HG03354 (cell line): ENCODE measurements at regions not wholly inside any gene's neighbourhood (a gene's known extent, or its start where the extent isn't known, plus 50 kb on each side); places are given as distances from the start of the nearest gene placed in this dataset.

Source experiments
- ATAC-seq: cut with Tn5 transposase; IDR thresholded peaks from one replicate; pipeline ENCODE4 v1.9.1; 2021; ENCODE audit warnings: mild to moderate bottlenecking; ENCODE audit not compliant: unreplicated experiment, poor library complexity, severe bottlenecking

DNA sequence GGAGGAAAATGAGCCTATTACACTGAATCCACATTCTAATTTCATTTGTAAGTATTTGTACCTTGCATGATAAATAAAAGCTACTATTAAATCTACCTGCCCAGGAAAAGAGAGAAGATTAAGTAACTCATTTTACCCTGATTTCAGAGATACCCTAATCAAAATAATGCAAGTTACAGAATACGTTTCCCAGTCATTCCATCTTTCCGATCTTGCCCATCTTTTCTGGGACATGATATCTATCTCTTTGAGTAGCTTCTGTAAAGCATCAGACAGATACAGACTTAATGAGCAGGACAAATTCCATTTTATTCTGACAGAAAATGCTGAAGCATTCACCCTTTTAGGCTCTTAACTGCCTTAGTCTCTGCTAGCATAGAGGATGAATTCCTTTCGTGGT is 56.6 kb downstream of the SPRY2 start:
- no peak for ATAC-seq

DNA sequence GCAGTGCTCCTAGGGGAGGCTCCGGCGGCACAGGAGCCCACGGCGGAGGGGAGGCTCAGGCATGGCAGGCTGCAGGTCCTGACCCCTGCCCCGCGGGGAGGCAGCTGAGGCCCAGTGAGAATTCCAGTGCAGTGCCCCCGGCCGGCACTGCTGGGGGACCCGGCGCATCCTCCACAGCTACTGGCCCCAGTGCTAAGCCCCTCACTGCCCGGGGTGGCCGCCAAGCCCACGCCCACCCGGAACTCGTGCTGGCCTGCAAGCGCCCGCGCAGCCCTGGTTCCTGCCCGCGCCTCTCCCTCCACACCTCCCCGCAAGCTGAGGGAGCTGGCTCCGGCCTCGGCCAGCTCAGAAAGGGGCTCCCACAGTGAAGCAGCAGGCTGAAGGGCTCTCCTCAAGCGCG is 62.2 kb downstream of the SPRY2 start:
- ATAC-seq = no peak

DNA sequence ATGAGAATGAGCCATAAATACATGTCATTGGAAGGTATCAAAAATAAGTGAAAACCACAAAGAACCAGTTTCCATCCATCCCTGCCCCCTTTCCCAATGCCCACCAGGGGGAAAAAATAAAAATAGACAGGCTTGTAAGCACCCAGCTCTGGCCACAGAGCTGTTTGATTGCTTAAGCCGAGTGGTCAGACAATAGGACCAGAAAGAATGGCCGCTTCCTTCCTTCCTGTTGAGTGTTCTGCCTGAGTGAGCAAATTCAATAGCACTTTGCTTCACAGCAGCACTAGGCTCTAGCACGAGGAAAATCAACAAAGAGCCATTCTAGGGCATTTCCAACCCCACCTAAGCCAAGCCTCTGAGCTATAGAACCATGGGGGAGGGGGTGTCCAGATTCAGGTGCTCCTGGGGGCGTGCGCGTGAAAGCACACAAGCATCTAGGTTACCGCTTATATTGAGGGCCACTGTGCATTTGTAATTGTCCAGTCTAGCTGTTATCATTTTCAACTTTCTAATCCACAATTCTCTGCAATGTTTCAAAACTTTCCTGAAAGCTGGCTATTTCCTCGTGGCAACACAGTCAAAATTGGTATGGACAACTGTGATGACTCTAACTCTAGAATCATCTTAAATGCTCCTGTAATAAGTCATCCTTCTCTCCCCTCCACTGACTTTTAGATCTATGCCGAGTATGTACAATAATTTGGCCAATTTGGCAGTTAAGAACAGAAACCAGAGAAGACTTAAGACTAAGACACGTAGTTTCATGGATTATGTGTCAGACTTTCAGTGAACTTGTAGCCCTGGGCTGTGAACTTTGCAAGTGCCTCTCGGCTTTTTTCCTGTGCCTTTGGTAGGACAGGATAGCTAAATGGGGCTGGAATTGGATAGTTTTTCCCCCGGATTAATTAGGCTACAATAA is 64.3 kb downstream of the SPRY2 start:
- ATAC-seq = no peak

DNA sequence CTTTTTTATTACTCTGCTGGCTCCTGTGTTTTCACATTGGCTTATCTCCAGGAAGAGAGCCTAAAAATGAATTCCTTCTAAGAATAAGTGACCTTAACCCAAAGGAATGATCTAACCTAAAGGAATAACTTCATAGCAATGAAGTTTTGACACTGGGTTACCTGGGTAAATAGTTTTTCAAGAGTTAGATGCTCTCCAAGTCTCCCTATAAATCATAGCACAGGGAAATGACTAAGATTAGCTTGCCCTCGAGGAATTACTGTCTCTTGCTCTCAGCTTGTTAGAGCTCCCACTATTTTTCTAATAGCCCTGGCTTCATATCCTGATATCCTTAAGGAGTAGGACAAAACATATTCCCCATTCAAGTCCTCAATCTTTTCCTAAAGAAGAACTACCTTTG is 66.3 kb downstream of the SPRY2 start:
- no peak for ATAC-seq

DNA sequence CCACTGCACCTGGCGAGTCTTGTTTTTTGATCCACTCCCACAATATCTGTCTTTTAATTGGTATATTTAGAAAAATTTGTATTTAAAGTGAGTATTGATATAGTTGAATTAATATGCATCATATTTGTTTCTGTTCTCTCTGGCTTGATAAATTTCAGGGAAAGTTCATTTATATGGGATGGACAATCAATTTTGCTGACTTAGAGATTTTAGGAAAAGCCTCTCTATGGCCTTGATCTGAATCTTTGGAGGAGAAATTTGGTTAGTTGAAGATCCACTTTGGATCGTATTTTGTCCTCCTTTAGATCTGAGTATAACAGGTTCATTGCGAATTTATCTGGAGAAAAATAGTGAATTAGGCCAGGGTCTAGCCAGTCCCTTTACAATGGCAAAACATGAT is 67.2 kb downstream of the SPRY2 start:
- ATAC-seq = no peak

- ATAC-seq = peak; percentile 68
These were observed 75.6 kb downstream of the SPRY2 start for GRCh38 chr13:80265348-80265747.

DNA sequence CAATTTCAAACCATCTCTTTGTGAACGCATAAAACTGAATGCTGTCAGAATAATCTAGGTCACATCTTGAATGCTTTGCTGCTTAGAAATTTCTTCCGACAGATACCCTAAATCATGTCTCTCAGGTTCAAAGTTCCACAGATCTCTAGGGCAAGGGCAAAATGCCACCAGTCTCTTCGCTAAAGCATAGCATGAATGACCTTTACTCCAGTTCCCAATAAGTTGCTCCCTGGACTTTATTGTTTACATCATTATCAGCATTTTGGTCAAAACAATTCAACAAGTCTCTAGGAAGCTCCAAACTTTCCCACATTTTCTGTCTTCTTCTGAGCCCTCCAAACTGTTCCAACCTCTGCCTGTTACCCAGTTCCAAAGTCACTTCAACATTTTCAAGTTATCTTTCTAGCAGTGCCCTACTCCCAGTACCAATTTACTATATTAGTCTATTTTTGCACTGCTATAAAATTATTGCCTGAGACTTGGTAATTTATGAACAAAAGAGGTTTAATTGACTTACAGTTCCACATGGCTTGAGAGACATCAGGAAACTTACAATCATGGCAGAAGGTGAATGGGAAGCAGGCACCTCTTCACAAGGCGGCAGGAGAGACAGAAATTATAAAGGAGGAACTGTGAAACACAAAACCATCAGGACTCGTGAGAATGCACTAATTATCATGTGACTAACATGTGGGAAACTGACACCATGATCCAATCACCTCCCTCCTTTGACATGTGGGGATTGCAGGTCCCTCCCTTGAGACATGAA is 77.0 kb downstream of the SPRY2 start:
- ATAC-seq = no peak

DNA sequence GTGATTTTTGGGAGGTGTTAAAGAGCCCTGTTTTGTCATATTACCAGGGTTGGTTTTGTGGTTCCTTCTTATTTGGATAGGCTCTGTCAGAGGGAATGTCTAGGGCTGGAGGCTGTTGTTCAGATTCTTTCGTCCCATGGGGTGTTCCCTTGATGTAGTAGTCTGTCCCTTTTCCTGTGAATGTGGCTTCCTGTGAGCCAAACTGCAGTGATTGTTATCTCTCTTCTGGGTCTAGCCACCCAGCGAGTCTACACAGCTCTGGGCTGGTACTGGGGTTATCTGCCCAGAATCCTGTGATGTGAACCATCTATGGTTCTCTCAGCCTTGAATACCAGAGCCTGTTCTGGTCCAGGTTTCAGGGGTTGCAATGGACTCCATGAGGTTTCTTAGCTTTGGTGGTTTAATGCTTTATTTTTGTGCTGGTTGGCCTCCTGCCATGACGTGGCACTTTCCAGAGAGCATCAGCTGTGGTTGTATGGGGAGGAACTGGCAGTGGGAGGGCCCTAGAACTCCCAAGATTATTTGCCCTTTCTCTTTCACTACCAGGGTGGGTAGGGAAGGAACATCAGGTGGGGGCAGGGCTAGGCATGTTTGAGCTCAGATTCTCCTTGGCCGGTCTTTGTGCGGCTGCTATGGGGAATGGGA is 78.8 kb downstream of the SPRY2 start:
- no peak for ATAC-seq

DNA sequence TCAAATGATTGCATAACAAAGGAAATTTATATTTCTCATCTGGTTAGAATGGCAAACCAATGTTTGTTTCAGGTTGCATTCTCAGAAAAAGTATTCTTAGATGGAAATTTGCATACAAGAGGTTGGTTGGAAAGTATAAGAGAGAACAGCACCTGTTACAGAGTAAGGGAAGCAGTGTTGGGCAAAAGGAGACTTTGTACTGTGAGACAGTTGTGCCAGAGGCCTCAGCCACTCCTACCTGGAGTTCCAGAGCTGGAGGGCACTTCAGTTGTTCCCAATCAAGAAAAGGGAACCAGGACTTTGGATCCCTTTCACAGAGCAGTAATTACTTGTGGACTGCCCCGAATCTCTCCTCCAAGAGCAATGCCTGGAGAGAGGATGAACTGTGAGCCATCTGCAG is 81.8 kb downstream of the SPRY2 start:
- ATAC-seq = peak; percentile 85

DNA sequence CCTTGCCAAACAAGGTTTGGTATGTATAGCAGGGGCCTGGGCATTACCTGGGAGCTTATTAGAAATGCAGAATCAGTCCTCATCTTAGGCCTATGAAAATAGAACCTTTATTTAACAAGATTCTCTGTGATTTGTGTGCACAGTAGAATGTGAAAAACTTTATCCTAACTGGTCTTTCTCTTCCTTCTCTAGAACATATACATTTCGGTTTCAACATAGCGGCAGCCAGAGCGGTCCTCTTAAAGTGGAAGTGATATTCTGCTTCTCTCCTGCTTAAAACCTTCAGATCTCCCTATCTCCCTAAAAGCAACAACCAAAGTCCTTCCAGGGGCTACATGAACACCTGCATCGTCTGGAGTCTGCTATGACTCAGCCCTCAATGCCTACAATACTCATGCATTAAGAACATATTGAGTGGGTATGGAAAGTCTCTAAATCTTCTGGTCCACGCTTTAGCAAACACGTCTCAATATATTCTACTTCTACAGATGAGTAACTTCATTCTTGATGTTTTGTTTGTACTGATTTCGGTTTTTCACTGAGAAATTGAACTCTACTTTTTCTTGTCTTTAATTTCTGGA is 84.5 kb downstream of the SPRY2 start:
- peak; percentile 81 for ATAC-seq

DNA sequence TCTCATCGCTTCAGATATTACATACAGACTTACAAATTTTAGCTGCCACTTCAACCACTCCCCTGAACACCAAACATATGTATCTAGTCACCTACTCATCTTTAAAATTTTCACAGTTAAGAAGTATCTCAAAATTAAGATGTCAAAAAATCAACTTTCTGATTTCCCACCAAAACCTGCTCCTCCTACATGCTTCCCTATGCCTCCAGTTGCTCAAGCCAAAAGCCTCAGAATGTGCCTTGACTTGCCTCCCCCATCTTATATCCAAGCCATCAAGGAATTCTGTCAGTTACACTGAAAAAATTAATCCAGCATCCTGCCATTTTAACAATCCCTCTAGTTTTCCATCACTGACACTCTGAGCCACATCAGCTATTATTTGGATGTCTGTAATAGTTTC is 85.0 kb downstream of the SPRY2 start:
- no peak for ATAC-seq

DNA sequence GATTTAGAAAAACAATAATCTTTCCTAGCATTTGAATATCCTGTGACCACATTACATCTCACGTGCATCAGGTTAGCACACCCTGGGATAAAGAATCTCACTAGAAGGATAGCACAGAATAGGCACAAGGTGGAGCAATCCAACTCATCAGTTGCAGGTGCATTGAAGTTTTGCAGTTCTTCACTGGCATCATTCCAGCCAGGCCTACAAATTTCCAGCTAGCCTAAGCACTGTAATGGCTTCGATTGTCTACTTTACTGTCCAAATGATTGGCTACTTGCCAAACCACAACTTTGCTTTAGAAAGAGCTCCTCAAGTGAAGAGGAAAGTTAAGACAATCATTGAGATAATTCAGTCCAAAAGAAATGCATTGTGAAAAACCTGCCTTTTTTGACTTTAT is 89.5 kb downstream of the SPRY2 start:
- ATAC-seq = no peak

GRCh38 chr13:80250213-80250810 is 90.6 kb downstream of the SPRY2 start:
- no peak for ATAC-seq

- no peak for ATAC-seq
These were observed 91.3 kb downstream of the SPRY2 start for GRCh38 chr13:80249516-80250212.

GRCh38 chr13:80245162-80245733 is 95.7 kb downstream of the SPRY2 start:
- ATAC-seq = no peak

GRCh38 chr13:80244574-80244973 is 96.4 kb downstream of the SPRY2 start:
- ATAC-seq = no peak

- no peak for ATAC-seq
These were observed 98.0 kb downstream of the SPRY2 start for GRCh38 chr13:80242728-80243427.

GRCh38 chr13:80239571-80240255 is 101.2 kb downstream of the SPRY2 start:
- ATAC-seq = no peak
